IPS-15b (cell line): ENCODE measurements at regions not wholly inside any gene's neighbourhood (a gene's known extent, or its start where the extent isn't known, plus 50 kb on each side); places are given as distances from the start of the nearest gene placed in this dataset.

ENCODE experiments used
- H3K27me3 ChIP-seq: one replicate; pipeline ENCODE4 v1.6.1; 2013; ENCODE audit warnings: low read length; ENCODE audit not compliant: control insufficient read depth, insufficient read depth
- H3K36me3 ChIP-seq: one replicate; pipeline ENCODE4 v1.6.1; 2013; ENCODE audit warnings: low read length; ENCODE audit not compliant: control insufficient read depth, insufficient read depth
- H3K4me1 ChIP-seq: one replicate; pipeline ENCODE4 v1.6.1; 2013; ENCODE audit warnings: mild to moderate bottlenecking, low read length; ENCODE audit not compliant: control insufficient read depth, insufficient read depth
- H3K4me3 ChIP-seq: one replicate; pipeline ENCODE4 v1.5.1; 2013; ENCODE audit warnings: low read depth, low read length
- H3K9ac ChIP-seq: one replicate; pipeline ENCODE4 v1.6.1; 2013; ENCODE audit warnings: low read depth, mild to moderate bottlenecking, low read length
- H3K9me3 ChIP-seq: one replicate; pipeline ENCODE4 v1.6.1; 2013; ENCODE audit warnings: mild to moderate bottlenecking, low read length; ENCODE audit not compliant: control insufficient read depth, insufficient read depth

- no peaks in the 10 kb centered on the region for H3K36me3 ChIP-seq
- H3K9me3 ChIP-seq = no peaks in the 10 kb centered on the region
- peaks cover 9% of the 10 kb centered on the region for H3K27me3 ChIP-seq
- H3K4me1 ChIP-seq = peaks cover 30% of the 10 kb centered on the region
- H3K9ac ChIP-seq = no peak overlapping the region
- no peak overlapping the region for H3K4me3 ChIP-seq
These were observed 214.4 kb upstream of the ARL4C start for GRCh38 chr2:234711308-234711707.

GRCh38 chr2:234710587-234710986 lies 213.7 kb upstream of the ARL4C start:
- Histone ChIP-seq H3K9ac (no peak overlapping the region), H3K9me3 (no peaks in the 10 kb centered on the region), H3K36me3 (no peaks in the 10 kb centered on the region), H3K4me1 (peaks cover 30% of the 10 kb centered on the region), H3K4me3 (peak overlapping the region; percentile 27), H3K27me3 (peaks cover 9% of the 10 kb centered on the region)

DNA sequence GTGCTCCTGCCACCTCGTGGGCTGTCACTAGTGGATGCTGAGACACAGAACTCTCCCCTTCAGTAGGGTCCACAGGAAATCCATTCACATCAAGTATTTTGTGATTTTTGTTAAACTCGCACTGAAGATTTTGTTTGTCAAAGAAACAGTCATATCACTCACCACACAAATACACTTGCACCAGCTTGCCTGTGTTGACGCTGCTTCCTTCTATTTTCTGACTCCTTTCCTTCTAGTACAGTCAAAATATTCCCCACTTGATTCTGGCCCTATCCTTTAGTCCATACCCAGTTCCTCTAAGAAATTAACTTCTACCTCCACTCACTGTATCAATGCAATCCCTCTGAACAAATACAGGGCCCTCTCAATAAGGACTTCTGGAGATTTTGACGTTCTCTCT lies 213.2 kb upstream of the ARL4C start:
- H3K9ac ChIP-seq = no peak overlapping the region
- H3K27me3 ChIP-seq = peaks cover 9% of the 10 kb centered on the region
- peaks cover 30% of the 10 kb centered on the region for H3K4me1 ChIP-seq
- no peaks in the 10 kb centered on the region for H3K9me3 ChIP-seq
- peak overlapping the region; percentile 27 for H3K4me3 ChIP-seq
- no peaks in the 10 kb centered on the region for H3K36me3 ChIP-seq

DNA sequence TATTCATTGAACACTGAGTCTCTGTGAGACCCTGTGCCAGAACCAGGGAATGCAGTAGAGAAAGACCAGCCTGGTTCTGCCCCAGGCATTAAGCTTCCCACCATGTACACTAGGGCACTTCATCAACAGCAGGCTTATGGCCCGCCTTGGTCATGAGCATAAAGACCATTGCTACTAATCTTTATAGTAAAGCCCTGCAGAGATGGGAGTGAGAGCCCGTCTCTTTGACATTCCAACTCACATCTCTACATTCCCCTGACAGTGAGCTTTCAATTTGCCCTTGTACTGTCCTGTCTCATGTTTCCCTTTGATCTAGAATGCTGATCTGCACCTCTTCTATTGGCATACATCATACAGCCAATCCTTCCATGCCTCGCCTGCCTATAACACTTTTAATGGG lies 211.8 kb upstream of the ARL4C start:
- H3K36me3 ChIP-seq = no peaks in the 10 kb centered on the region
- no peaks in the 10 kb centered on the region for H3K9me3 ChIP-seq
- peaks cover 30% of the 10 kb centered on the region for H3K4me1 ChIP-seq
- H3K9ac ChIP-seq = no peak overlapping the region
- H3K27me3 ChIP-seq = peaks cover 9% of the 10 kb centered on the region
- H3K4me3 ChIP-seq = no peak overlapping the region

DNA sequence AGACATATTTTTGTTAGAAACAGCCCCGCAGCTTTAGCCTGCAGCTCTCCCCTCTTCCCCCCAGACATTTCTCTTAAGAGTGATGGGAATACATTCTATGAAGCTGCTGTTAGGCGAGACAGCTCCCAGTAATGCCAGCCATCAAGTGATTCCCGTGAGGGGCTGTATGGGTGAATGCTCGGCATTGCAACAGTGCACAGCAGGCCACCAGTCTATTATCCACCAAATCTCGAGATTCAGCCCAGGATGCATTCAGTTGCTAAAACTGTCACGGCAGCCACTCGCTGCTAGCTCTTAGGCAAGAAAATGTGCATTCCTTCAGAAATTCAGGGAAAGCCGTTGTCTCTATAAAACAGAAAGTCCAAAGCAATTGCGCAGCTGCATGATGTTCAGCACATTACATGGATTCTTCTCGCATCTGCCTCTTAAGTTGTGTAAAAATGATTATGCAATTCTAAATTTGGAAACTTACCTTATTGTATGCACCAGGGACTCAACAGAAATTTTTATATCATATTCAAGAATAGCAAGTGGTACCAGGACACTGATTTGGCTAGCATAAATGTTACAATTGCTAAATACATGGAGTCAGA lies 211.3 kb upstream of the ARL4C start:
- Histone ChIP-seq H3K4me1 (peaks cover 30% of the 10 kb centered on the region), H3K4me3 (no peak overlapping the region), H3K27me3 (peaks cover 9% of the 10 kb centered on the region), H3K9ac (no peak overlapping the region), H3K36me3 (no peaks in the 10 kb centered on the region), H3K9me3 (no peaks in the 10 kb centered on the region)

GRCh38 chr2:234706086-234706485 lies 209.2 kb upstream of the ARL4C start:
- no peaks in the 10 kb centered on the region for H3K9me3 ChIP-seq
- no peaks in the 10 kb centered on the region for H3K27me3 ChIP-seq
- no peaks in the 10 kb centered on the region for H3K36me3 ChIP-seq
- no peak overlapping the region for H3K9ac ChIP-seq
- peaks cover 30% of the 10 kb centered on the region for H3K4me1 ChIP-seq
- no peak overlapping the region for H3K4me3 ChIP-seq

DNA sequence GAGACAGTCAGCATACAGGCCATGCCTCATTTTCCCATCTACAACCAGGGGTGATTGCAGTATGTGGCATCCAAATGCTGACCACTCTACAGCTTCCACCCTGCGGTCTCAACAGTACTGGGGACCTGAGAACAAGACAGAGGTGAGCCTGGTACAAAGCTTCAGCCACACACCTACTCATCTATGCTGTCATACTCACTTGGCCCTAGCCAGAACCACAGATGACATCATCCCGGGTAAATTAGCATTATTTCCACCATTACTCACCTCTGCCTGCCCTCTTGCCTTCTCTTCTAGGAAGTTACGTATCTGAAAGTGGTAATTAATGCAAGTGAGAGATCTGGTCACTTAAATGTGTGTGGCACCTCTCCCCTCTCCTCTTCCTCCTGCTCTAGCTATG lies 208.2 kb upstream of the ARL4C start:
- Histone ChIP-seq H3K27me3 (no peaks in the 10 kb centered on the region), H3K36me3 (no peaks in the 10 kb centered on the region), H3K9ac (no peak overlapping the region), H3K9me3 (no peaks in the 10 kb centered on the region), H3K4me3 (no peak overlapping the region), H3K4me1 (peaks cover 20% of the 10 kb centered on the region)

DNA sequence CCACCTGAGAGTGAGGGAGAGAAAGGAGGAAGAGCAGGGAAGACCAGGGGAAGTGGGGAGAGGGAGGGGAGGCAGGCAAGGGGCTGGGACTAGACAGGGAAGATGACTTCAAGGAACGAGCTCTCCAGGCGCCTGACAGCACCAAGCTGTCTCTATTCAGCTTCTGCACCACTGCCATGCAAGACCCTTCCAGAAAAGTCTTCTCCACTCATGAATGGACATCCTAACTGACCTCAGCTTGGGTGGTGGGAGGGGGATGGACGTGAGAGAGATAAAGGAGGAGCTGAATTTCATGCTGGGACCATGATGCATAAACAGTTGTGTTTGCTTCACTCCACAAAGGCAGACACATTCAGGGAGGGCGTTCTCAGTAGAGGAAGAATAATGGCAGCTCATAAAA lies 206.4 kb upstream of the ARL4C start:
- peaks cover 3% of the 10 kb centered on the region for H3K9me3 ChIP-seq
- no peak overlapping the region for H3K4me3 ChIP-seq
- H3K9ac ChIP-seq = no peak overlapping the region
- no peaks in the 10 kb centered on the region for H3K36me3 ChIP-seq
- H3K27me3 ChIP-seq = no peaks in the 10 kb centered on the region
- H3K4me1 ChIP-seq = peaks cover 9% of the 10 kb centered on the region

GRCh38 chr2:234702731-234703225 lies 205.9 kb upstream of the ARL4C start:
- Histone ChIP-seq H3K4me3 (no peak overlapping the region), H3K9me3 (peaks cover 3% of the 10 kb centered on the region), H3K27me3 (no peaks in the 10 kb centered on the region), H3K4me1 (peaks cover 6% of the 10 kb centered on the region), H3K36me3 (no peaks in the 10 kb centered on the region), H3K9ac (no peak overlapping the region)

- H3K9me3 ChIP-seq = peaks cover 3% of the 10 kb centered on the region
- no peaks in the 10 kb centered on the region for H3K27me3 ChIP-seq
- no peak overlapping the region for H3K9ac ChIP-seq
- H3K4me1 ChIP-seq = no peaks in the 10 kb centered on the region
- H3K36me3 ChIP-seq = peaks cover 3% of the 10 kb centered on the region
- H3K4me3 ChIP-seq = no peak overlapping the region
These were observed 205.0 kb upstream of the ARL4C start for GRCh38 chr2:234701841-234702240.

DNA sequence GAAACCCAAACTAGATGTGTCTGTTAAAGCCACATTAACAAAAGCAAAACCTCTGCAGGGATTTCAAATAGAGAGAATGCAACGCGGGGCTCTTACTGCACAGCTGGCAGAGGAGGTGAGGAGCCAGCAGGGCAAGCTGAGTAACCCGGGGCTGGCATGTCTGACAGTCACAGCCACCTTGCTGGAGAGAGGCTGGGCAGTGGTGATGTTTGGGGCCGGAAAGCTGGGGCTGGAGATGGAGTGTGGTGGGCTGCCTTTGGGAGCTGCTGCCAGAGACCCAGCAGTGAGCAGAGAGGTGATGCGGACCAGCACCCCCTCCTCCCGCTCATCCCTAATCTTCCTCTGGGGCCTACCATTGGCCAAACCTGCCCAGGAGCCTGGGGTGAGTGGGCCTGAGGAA lies 204.5 kb upstream of the ARL4C start:
- Histone ChIP-seq H3K27me3 (no peaks in the 10 kb centered on the region), H3K36me3 (peaks cover 3% of the 10 kb centered on the region), H3K9ac (no peak overlapping the region), H3K4me1 (no peaks in the 10 kb centered on the region), H3K4me3 (no peak overlapping the region), H3K9me3 (peaks cover 7% of the 10 kb centered on the region)

DNA sequence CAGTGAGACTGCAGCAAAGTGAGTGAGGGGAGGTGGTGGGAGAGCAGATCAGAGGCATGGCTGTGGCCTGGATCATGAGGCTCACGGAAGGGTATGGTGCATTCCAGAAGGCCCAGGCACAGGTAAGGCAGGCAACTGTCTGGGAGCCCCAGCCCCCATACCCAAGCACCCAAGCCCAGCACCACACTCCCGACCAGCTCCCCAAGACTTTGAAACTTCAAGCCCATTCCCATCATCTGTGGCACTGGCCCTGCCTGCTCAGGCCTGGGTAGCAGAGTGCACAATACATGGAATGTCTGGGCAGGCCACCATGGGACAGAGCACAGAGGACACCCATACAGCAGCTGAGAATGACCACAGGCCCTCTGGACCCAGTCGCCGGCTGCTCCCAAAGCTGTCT lies 202.6 kb upstream of the ARL4C start:
- no peaks in the 10 kb centered on the region for H3K27me3 ChIP-seq
- H3K9me3 ChIP-seq = peaks cover 15% of the 10 kb centered on the region
- no peak overlapping the region for H3K4me3 ChIP-seq
- H3K9ac ChIP-seq = no peak overlapping the region
- peaks cover 6% of the 10 kb centered on the region for H3K36me3 ChIP-seq
- no peaks in the 10 kb centered on the region for H3K4me1 ChIP-seq
